ENCODE measurements at regions not wholly inside any gene's neighbourhood (a gene's known extent, or its start where the extent isn't known, plus 50 kb on each side); places are given as distances from the start of the nearest gene placed in this dataset.
"Not testable (repeated sequence)": the region's sequence is repeated elsewhere in the genome, so short reads cannot be mapped to it uniquely, and the experiment has no call there.

DNA sequence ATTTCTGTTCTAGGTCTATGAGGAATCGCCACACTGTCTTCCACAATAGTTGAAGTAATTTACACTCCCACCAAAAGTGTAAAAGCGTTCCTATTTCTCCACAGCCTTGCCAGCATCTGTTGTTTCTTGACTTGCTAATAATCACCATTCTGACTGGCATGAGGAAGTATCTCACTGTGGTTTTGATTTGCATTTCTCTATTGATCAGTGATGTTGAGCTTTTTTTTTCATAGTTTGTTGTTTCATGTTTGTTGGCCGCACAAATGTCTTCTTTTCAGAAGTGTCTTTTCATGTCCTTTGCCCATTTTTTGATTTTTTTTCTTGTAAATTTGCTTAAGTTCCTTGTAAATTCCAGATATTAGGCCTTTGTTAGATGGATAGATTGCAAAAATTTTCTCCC lies 867.1 kb downstream of the DTWD2 start:
- Histone ChIP-seq H3K27ac (no peak overlapping the region), H3K4me2 (no peak overlapping the region), H3K9ac (no peak overlapping the region), H3K27me3 (ENCODE audit: insufficient read depth, low read depth) (no peaks in the 10 kb centered on the region), H3K36me3 (ENCODE audit: insufficient read depth) (no peaks in the 10 kb centered on the region), H2AFZ (ENCODE audit: low read depth) (no peak overlapping the region), H3K4me1 (ENCODE audit: low read depth, poor library complexity, severe bottlenecking) (peaks cover 4% of the 10 kb centered on the region), H3K79me2 (ENCODE audit: insufficient read depth, low read depth) (no peaks in the 10 kb centered on the region), H3K4me3 (IDR thresholded peaks at IDR 0.05; ENCODE audit: insufficient read depth, low read depth, low read length) (no peak overlapping the region), H4K20me1 (ENCODE audit: insufficient read depth) (no peaks in the 10 kb centered on the region)
- TF ChIP-seq CTCF (conservative IDR thresholded peaks at IDR 0.05; ENCODE audit: low read depth, low read length), result no peak

GRCh38 chr5:118115791-118116190 lies 872.6 kb downstream of the DTWD2 start:
- Histone ChIP-seq H3K79me2 (ENCODE audit: insufficient read depth, low read depth) (no peaks in the 10 kb centered on the region), H4K20me1 (ENCODE audit: insufficient read depth) (no peaks in the 10 kb centered on the region), H3K4me3 (IDR thresholded peaks at IDR 0.05; ENCODE audit: insufficient read depth, low read depth, low read length) (no peak overlapping the region), H3K36me3 (ENCODE audit: insufficient read depth) (no peaks in the 10 kb centered on the region), H3K27me3 (ENCODE audit: insufficient read depth, low read depth) (no peaks in the 10 kb centered on the region), H3K4me2 (no peak overlapping the region), H3K27ac (no peak overlapping the region), H3K9ac (no peak overlapping the region), H3K4me1 (ENCODE audit: low read depth, poor library complexity, severe bottlenecking) (no peaks in the 10 kb centered on the region), H2AFZ (ENCODE audit: low read depth) (no peak overlapping the region)
- no peak for TF ChIP-seq CTCF (conservative IDR thresholded peaks at IDR 0.05; ENCODE audit: low read depth, low read length)

DNA sequence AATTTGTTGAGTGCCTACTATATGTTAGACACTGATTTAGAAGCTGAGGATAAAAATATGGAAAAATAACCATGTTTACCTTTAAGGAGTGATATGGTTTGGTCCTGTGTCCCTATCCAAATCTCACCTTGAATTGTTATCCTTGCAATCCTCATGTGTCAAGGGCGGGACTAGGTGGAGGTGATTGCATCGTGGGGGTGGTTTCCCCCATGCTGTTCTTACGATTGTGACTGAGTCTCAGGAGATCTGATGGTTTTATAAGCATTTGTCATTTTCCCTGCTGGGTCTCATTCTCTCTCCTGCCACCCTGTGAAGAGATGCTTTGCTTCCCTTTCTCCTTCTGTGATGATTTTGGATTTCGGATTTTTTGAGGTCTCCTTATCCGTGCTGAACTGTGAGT lies 876.4 kb downstream of the DTWD2 start:
- Histone ChIP-seq H3K4me3 (IDR thresholded peaks at IDR 0.05; ENCODE audit: insufficient read depth, low read depth, low read length) (no peak overlapping the region), H3K4me1 (ENCODE audit: low read depth, poor library complexity, severe bottlenecking) (no peaks in the 10 kb centered on the region), H3K79me2 (ENCODE audit: insufficient read depth, low read depth) (no peaks in the 10 kb centered on the region), H3K27me3 (ENCODE audit: insufficient read depth, low read depth) (no peaks in the 10 kb centered on the region), H3K27ac (no peak overlapping the region), H2AFZ (ENCODE audit: low read depth) (no peak overlapping the region), H3K36me3 (ENCODE audit: insufficient read depth) (no peaks in the 10 kb centered on the region), H3K9ac (no peak overlapping the region), H4K20me1 (ENCODE audit: insufficient read depth) (no peaks in the 10 kb centered on the region), H3K4me2 (no peak overlapping the region)
- no peak for TF ChIP-seq CTCF (conservative IDR thresholded peaks at IDR 0.05; ENCODE audit: low read depth, low read length)

DNA sequence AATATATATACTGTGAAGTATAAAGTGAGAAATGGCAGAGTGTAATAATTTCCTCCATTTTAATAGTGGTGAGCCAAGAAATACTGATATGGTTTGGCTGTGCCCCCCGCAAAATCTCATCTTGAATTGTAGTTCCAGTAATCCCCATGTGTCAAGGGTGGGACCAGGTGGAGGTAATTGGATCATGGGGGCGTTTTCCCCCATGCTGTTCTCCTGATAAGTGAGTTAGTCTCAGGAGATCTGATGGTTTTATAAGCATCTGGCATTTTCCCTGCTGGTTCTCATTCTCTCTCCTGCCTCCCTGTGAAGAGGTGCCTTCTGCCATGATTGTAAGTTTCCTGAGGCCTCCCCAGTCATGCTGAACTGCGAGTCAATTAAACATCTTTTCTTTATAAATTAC lies 881.1 kb downstream of the DTWD2 start:
- not testable (repeated sequence) for H3K4me2 ChIP-seq; H3K36me3 ChIP-seq (ENCODE audit: insufficient read depth)

DNA sequence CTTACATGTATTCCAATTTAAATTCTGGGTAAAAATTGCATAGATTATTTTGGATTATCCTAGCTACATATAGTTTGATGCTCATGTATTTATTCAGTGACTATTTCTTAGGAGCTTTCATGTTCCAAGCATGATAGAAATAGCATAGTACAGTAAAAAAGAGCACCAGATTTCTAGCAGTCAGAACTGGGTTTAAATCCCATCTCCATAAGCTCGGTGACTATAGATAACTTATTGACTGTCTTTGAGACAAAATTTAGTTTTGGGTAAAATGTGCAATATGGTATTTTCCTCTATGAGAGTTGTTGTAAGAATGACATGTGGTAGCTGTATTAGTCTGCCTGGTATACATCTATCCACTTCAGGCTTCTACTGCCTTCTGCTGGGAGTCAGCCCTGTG lies 889.6 kb downstream of the DTWD2 start:
- Histone ChIP-seq H3K36me3 (ENCODE audit: insufficient read depth) (no peaks in the 10 kb centered on the region), H3K9ac (no peak overlapping the region), H4K20me1 (ENCODE audit: insufficient read depth) (no peaks in the 10 kb centered on the region), H3K4me2 (no peak overlapping the region), H3K79me2 (ENCODE audit: insufficient read depth, low read depth) (no peaks in the 10 kb centered on the region), H3K4me1 (ENCODE audit: low read depth, poor library complexity, severe bottlenecking) (no peaks in the 10 kb centered on the region), H3K4me3 (IDR thresholded peaks at IDR 0.05; ENCODE audit: insufficient read depth, low read depth, low read length) (no peak overlapping the region), H2AFZ (ENCODE audit: low read depth) (no peak overlapping the region), H3K27ac (no peak overlapping the region), H3K27me3 (ENCODE audit: insufficient read depth, low read depth) (no peaks in the 10 kb centered on the region)
- no peak for TF ChIP-seq CTCF (conservative IDR thresholded peaks at IDR 0.05; ENCODE audit: low read depth, low read length)

More for the DNA sequence above, 881.1 kb downstream of the DTWD2 start:
- H2AFZ ChIP-seq (ENCODE audit: low read depth); H3K27ac ChIP-seq; H3K79me2 ChIP-seq (ENCODE audit: insufficient read depth, low read depth); H3K9ac ChIP-seq; H3K4me3 ChIP-seq (IDR thresholded peaks at IDR 0.05; ENCODE audit: insufficient read depth, low read depth, low read length); H3K4me1 ChIP-seq (ENCODE audit: low read depth, poor library complexity, severe bottlenecking); H4K20me1 ChIP-seq (ENCODE audit: insufficient read depth); H3K27me3 ChIP-seq (ENCODE audit: insufficient read depth, low read depth): not testable (repeated sequence)

All from KMS-11 (cell line).